ENCODE measurements at regions not wholly inside any gene's neighbourhood (a gene's known extent, or its start where the extent isn't known, plus 50 kb on each side); places are given as distances from the start of the nearest gene placed in this dataset.

DNA sequence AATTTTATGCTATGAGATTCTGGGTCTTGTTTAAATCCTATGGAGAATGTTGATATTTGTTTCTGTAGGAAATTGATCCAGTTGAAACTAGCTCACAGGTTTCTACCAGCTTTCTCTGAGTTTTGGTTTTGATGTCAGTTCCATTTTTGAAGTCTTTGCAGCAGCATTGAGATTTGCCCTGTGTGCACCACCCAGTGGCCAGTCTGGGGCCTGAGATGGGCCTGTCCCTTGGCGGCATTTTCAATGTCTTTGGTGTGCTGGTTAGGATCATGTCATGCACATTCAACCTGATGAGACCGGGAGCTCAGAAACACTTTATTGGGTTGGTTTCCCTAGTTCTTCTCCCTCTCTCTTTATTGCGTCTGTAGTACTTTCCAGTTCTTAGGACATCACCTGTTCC lies 395.2 kb upstream of the MAP3K7 start:
- ChIA-PET CTCF (no interaction called here), POLR2A (no interaction called here)
- DNase-seq (ENCODE audit: low read depth in 1 of 2, low spot score in 1 of 2) (no peak), ATAC-seq (no peak), FAIRE-seq (no peak)
- no peaks in the 10 kb centered on the region for H3K9me3 ChIP-seq
- H3K4me3 ChIP-seq, result no peak overlapping the region
- TF ChIP-seq HOXB13 (CRISPR knock-in tag; IDR thresholded peaks at IDR 0.05; ENCODE audit: low read depth) (no peak), CEBPB (IDR thresholded peaks at IDR 0.05) (no peak), FOXS1 (CRISPR knock-in tag; IDR thresholded peaks at IDR 0.05) (no peak), MYC (IDR thresholded peaks at IDR 0.05; ENCODE audit: borderline replicate concordance, low read length) (no peak), RFX5 (IDR thresholded peaks at IDR 0.05) (no peak), SMC3 (IDR thresholded peaks at IDR 0.05) (no peak), TFCP2L1 (CRISPR knock-in tag; IDR thresholded peaks at IDR 0.05) (no peak)
- TF ChIP-seq, protein P1, sequence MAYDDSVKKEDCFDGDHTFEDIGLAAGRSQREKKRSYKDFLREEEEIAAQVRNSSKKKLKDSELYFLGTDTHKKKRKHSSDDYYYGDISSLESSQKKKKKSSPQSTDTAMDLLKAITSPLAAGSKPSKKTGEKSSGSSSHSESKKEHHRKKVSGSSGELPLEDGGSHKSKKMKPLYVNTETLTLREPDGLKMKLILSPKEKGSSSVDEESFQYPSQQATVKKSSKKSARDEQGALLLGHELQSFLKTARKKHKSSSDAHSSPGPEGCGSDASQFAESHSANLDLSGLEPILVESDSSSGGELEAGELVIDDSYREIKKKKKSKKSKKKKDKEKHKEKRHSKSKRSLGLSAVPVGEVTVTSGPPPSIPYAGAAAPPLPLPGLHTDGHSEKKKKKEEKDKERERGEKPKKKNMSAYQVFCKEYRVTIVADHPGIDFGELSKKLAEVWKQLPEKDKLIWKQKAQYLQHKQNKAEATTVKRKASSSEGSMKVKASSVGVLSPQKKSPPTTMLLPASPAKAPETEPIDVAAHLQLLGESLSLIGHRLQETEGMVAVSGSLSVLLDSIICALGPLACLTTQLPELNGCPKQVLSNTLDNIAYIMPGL (CRISPR knock-in tag; IDR thresholded peaks at IDR 0.05; ENCODE audit: borderline replicate concordance), result no peak
- TF ChIP-seq, protein P2, sequence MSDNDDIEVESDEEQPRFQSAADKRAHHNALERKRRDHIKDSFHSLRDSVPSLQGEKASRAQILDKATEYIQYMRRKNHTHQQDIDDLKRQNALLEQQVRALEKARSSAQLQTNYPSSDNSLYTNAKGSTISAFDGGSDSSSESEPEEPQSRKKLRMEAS (IDR thresholded peaks at IDR 0.05), result no peak
- TF ChIP-seq, protein P3, sequence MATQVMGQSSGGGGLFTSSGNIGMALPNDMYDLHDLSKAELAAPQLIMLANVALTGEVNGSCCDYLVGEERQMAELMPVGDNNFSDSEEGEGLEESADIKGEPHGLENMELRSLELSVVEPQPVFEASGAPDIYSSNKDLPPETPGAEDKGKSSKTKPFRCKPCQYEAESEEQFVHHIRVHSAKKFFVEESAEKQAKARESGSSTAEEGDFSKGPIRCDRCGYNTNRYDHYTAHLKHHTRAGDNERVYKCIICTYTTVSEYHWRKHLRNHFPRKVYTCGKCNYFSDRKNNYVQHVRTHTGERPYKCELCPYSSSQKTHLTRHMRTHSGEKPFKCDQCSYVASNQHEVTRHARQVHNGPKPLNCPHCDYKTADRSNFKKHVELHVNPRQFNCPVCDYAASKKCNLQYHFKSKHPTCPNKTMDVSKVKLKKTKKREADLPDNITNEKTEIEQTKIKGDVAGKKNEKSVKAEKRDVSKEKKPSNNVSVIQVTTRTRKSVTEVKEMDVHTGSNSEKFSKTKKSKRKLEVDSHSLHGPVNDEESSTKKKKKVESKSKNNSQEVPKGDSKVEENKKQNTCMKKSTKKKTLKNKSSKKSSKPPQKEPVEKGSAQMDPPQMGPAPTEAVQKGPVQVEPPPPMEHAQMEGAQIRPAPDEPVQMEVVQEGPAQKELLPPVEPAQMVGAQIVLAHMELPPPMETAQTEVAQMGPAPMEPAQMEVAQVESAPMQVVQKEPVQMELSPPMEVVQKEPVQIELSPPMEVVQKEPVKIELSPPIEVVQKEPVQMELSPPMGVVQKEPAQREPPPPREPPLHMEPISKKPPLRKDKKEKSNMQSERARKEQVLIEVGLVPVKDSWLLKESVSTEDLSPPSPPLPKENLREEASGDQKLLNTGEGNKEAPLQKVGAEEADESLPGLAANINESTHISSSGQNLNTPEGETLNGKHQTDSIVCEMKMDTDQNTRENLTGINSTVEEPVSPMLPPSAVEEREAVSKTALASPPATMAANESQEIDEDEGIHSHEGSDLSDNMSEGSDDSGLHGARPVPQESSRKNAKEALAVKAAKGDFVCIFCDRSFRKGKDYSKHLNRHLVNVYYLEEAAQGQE (IDR thresholded peaks at IDR 0.05), result no peak
- WGBS (ENCODE audit: missing lambda C conversion rate), result 14% methylated on average over 3 of the region's 3 CpGs
- no peak overlapping the region for H3K27ac ChIP-seq
- no peak overlapping the region for H3K4me2 ChIP-seq
- H3K4me1 ChIP-seq, result no peaks in the 10 kb centered on the region

DNA sequence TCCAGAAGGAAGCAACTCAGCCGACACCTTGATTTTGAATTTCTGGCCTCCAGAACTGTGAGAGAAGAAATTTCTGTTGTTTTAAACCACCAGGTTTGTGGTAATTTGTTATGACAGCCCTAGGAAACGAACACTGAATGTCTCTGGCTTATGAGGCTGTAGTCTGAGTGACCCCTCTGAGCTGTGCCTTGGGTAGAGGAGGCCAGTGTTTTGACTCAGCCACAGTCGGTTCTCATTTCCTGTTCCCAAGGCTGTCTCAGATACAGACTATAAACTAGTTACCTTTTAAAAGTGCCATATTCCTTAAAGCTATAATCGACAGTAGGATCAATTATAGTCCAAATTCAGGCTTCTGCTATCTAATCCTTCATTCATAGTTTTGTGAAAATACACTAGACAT lies 391.2 kb upstream of the MAP3K7 start:
- CTCF ChIA-PET, result no interaction called here
- 15% methylated on average over 4 of the region's 4 CpGs for WGBS (ENCODE audit: missing lambda C conversion rate)
- no peak for TF ChIP-seq RCOR1 (IDR thresholded peaks at IDR 0.05; ENCODE audit: low read depth, low read length)
- TF ChIP-seq NR3C1 (IDR thresholded peaks at IDR 0.05), result no peak
- TF ChIP-seq HDAC2 (IDR thresholded peaks at IDR 0.05), result no peak
- TF ChIP-seq, protein P4, sequence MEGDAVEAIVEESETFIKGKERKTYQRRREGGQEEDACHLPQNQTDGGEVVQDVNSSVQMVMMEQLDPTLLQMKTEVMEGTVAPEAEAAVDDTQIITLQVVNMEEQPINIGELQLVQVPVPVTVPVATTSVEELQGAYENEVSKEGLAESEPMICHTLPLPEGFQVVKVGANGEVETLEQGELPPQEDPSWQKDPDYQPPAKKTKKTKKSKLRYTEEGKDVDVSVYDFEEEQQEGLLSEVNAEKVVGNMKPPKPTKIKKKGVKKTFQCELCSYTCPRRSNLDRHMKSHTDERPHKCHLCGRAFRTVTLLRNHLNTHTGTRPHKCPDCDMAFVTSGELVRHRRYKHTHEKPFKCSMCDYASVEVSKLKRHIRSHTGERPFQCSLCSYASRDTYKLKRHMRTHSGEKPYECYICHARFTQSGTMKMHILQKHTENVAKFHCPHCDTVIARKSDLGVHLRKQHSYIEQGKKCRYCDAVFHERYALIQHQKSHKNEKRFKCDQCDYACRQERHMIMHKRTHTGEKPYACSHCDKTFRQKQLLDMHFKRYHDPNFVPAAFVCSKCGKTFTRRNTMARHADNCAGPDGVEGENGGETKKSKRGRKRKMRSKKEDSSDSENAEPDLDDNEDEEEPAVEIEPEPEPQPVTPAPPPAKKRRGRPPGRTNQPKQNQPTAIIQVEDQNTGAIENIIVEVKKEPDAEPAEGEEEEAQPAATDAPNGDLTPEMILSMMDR (IDR thresholded peaks at IDR 0.05), result no peak
- no peak for TF ChIP-seq TFCP2L1 (CRISPR knock-in tag; IDR thresholded peaks at IDR 0.05)
- no peak for TF ChIP-seq MYC (IDR thresholded peaks at IDR 0.05; ENCODE audit: borderline replicate concordance, low read length)
- TF ChIP-seq, protein P5, sequence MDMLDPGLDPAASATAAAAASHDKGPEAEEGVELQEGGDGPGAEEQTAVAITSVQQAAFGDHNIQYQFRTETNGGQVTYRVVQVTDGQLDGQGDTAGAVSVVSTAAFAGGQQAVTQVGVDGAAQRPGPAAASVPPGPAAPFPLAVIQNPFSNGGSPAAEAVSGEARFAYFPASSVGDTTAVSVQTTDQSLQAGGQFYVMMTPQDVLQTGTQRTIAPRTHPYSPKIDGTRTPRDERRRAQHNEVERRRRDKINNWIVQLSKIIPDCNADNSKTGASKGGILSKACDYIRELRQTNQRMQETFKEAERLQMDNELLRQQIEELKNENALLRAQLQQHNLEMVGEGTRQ (IDR thresholded peaks at IDR 0.05), result no peak
- no peak for TF ChIP-seq KDM1A (IDR thresholded peaks at IDR 0.05; ENCODE audit: low read depth)
- TF ChIP-seq, protein P6, sequence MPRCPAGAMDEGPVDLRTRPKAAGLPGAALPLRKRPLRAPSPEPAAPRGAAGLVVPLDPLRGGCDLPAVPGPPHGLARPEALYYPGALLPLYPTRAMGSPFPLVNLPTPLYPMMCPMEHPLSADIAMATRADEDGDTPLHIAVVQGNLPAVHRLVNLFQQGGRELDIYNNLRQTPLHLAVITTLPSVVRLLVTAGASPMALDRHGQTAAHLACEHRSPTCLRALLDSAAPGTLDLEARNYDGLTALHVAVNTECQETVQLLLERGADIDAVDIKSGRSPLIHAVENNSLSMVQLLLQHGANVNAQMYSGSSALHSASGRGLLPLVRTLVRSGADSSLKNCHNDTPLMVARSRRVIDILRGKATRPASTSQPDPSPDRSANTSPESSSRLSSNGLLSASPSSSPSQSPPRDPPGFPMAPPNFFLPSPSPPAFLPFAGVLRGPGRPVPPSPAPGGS (IDR thresholded peaks at IDR 0.05), result no peak
- no peak for TF ChIP-seq MAZ (IDR thresholded peaks at IDR 0.05; ENCODE audit: borderline replicate concordance, low read depth, low read length)
- no peak for TF ChIP-seq POLR2A (IDR thresholded peaks at IDR 0.05; ENCODE audit: low read length)
- TF ChIP-seq HOXA7 (CRISPR knock-in tag; IDR thresholded peaks at IDR 0.05), result no peak
- TF ChIP-seq, protein P2 (IDR thresholded peaks at IDR 0.05), result no peak
- TF ChIP-seq CBX8 (IDR thresholded peaks at IDR 0.05), result no peak
- Histone ChIP-seq H3K9me3 (no peaks in the 10 kb centered on the region), H3K27ac (no peak overlapping the region), H3K4me1 (no peaks in the 10 kb centered on the region), H3K4me3 (no peak overlapping the region), H3K4me2 (no peak overlapping the region)
- DNase-seq (ENCODE audit: low read depth in 1 of 2, low spot score in 1 of 2) (no peak), FAIRE-seq (no peak), ATAC-seq (no peak)
- POLR2A ChIA-PET, result no interaction called here
